HG02678 (cell line): ENCODE measurements at regions not wholly inside any gene's neighbourhood (a gene's known extent, or its start where the extent isn't known, plus 50 kb on each side); places are given as distances from the start of the nearest gene placed in this dataset.

Source experiments
- ATAC-seq: cut with Tn5 transposase; IDR thresholded peaks from one replicate; pipeline ENCODE4 v1.9.1; 2021; ENCODE audit warnings: mild to moderate bottlenecking, moderate library complexity; ENCODE audit not compliant: unreplicated experiment

DNA sequence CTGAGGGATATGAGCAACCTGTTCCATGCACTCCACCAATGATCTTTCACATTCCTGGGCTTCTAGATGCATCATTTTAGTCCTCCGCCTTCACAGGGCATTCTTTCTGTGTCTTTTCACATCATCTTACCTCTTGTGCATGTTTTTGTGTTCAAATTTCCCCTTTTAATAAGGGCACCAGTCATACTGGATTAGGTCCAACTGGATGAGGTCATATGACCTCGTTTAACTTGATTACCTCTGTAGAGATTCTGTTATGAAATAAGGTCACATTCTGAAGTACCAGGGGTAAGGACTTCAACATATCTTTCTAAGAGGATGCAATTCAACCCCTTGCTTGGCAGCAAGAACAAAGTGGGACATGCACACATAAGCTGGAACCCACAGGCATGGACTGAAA, 335.3 kb upstream of the TLE4 start:
- ATAC-seq, result no peak

DNA sequence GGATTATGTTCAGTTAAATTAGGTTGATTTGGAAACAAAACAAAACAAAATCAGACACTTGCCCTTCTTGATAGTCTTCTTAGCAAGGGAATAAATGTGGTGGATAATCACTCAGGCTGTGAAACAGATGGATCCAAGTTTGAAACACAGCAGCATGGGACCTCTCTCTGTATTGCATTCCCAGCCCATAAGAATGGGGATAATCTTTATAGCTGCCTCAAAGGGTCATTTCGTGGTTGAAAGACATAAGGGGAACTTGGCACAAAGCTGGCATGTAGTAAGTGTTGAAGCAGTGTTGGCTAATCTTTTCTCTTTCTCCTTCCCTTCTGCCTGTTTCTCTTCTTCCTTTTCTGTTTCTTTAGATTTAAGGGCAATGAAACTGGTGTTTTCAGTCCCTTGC, 333.9 kb upstream of the TLE4 start:
- no peak for ATAC-seq

DNA sequence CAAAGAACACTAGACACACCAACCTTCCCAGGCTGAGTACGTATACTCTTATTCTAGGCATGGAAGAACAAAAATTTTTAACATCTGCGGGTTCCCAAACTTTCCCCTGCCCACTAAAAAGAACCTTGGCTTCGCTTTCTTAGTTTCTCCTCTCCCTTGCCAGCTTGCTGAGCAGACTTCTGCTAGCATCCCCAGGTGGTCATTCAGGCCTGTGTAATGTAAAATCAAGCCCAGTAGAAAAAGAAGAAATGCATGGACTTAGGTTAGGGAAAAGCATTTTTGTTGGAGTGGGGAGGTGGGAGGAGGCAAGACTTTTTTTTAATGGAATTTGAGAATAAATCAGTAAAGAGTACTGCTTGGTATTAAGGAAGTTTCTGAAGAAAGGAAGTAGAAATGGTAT, 331.0 kb upstream of the TLE4 start:
- ATAC-seq, result no peak

DNA sequence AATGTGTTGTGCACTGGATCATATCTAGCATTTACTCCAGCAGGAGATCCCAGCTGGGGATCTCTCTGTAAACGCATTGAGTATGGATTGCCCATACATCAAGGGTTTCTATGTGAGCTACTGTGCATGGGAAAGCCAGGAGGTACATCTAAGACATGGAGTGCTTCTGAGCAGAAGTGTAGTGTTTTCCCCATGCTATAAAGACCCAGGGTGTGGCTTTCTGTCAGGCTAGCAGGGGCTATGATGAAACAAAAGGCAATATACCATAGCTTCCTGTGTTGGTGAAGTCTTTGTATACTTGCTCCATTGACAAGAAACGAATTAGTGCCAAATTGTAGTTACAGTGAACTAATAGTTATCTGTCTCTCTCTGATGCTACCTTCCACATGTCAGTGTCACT, 329.3 kb upstream of the TLE4 start:
- no peak for ATAC-seq

DNA sequence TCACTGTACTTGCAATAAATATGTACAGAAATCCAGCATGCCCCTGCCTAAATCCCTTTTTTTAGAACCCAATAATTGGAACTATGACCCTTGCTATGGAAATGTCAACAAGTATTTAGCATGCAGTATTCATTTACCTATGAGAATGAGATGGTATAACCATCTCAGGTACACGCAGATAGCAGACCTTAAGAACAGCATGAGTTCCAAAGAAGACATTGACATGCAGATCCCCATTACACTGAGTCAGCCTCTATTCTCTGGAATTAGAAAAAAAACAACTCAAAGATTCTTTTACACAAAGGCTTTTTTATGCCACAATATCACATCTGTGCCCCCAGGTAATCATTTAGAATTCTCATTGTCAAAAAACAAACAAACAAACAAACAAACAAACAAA, 325.6 kb upstream of the TLE4 start:
- no peak for ATAC-seq

DNA sequence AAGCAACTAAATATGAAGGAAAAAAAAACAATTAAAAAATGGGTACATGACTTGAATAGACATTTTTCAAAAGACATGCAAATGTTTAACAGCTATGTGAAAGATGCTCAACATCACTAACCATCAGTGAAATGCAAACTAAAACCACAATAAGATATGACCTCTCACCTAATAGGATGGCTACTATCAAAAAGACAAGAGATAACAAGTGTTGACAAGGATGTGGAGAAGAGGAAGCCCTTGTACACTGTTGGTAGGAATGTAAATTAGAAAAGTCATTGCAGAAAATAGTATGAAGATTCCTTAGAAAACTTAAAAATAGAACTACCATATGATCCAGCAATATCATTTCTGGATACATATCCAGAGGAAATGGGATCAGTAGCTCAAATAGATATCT, 324.7 kb upstream of the TLE4 start:
- no peak for ATAC-seq

DNA sequence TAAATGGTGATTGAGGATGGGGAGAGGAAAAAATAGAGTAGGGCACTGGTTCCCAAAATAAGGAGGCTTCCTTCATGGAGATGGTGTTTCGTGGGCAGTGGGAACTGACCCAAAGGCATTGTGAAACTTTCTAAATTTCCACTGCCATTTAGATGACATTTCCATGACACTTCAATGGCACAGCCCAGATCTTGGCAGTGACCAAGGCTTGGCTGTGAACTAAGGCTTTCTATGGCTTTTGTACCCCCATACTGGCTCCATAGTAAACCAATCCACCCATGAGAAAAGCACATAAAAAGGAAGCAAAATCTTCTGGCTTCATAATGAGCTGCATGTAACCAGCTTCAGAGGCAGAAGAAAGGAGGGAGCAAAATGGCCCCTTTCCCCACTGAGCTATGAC, 321.0 kb upstream of the TLE4 start:
- no peak for ATAC-seq

DNA sequence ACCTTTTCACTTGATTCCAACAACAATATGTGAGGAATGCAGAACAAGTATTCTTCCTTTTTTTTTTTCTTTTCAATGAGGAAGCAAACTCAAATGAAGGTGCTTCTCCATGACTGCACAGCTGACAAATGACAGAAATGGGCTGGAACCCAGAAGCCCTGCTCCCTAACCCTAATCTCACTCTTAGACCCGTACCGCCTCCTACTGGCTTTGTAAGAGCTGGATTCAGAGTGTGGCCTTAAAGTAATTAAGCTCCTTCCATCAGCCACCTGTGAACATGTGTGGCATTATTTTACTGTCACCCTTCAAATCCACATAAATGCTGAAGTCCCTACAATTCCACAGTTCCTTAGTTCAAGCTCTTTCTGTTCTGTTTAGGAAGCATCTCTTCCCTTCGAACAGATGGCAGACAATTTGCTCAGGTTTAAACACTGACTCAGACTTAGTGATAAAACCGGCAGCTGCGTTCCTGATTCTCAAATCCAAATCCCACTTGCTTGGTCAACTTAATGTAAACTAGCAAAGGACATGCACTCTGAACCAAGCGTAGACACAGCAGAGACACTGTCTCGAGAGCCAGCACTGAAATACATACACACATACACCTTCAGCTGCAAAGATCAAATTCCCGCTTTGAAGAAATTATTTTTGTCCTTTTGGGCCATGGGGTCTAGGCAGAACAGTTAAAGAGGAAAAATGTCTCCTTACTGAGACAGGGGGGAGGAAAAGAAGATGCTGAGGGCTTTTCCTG, 316.7 kb upstream of the TLE4 start:
- ATAC-seq, result no peak

DNA sequence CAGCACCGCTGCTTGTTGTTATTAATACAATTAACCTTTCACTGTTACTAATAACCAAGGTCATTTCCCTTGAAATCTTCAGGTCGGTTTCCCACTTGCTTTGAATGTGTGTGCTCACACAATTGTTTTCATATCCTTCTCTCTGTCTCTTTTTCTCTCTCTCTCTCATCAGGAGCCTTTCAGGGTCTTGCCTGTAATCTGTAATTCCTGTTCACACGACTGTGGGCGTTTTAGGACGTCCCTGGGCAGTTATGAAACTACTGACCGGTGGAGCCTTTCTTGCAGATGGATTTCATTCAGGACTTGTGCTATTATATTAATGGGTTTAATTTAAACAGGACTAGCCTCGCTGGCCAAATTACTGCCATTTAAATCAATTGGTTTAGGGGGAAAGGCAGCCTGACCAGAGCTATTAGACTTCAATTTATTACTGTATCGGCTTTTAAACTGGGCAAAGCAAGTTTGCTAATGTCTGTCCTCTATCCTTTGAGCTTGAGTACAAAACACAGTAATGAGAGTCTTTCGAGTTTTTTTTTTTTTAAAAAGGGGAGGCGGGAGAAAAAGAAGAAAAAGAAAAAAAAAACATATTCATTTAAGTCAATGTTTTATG, 316.0 kb upstream of the TLE4 start:
- ATAC-seq, result no peak

DNA sequence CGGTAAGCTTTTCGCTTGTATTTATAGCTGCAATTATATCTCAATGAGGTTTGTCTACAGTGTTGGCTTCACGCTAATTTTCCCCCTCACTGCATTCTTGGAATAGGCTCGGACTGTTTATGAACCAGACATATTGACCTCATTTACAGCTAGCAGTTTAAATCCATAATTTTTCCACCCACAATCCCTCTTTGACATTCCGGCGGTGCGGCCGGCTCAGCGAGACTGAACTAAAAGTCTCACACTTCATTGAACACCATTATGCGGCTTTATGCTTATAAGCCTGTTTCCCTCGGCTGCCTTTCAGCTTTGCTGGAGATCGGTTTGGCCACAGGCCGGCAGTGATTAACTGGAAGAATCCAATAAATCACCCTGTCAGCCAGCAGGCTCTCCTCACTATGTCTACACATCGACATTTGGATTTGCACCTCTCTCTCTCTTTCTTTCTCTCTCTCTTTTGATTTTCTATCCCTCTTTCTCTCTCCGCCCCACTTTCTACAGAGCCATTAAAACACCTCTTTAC, 315.0 kb upstream of the TLE4 start:
- no peak for ATAC-seq

DNA sequence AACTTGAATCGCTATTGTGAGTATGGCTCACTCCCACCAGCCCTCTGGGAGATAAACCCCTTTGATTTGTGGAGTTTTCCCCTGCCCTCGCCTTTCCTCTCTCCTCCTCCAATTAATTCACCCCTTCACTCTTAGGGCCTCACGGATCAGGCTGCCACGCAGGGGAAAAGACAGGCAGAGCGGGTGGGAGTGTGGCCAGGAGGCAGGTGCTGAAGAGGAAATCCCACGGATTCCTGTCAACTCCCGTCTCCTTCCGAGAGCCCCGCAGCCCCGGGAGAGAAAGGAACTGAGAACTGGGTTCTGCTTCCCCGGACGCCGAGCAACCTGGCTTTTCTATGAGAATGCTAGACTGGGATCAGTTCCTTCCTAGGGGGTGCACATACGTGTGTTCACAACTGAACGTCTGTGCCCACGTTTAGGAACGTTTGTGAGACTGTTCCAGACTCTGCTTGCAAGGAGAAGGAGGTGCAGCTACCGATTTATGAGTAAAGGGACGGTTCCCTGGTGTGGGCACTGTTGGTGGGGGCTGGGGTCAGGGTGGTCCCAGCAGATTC, 314.5 kb upstream of the TLE4 start:
- ATAC-seq, result no peak

DNA sequence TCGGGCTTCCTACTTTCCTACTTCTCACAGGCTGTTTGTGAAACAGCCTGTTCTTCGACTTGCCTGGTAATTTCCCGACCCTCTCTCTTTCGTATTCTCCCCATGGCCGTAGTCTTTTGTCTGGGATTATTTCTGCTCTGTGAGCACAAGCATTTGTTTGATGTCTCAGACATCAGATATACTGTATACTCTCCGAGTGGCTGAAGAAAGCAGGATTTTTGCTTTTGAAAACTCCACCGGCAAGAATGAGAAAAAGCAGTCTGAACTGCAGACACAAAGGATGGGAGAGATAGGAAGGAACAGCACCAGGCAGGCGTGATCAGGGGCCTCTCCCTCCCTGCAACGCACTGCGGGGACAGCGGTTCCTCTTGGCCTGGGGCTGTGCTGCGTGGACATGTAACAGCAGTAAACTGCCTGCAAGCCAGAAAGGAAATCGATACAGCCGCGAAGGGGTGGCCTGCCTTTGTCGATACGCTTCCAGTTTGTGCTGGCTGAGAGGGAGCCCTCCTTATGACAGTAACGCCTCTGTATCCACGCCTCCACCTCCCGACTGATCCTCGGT, 313.9 kb upstream of the TLE4 start:
- ATAC-seq, result no peak

DNA sequence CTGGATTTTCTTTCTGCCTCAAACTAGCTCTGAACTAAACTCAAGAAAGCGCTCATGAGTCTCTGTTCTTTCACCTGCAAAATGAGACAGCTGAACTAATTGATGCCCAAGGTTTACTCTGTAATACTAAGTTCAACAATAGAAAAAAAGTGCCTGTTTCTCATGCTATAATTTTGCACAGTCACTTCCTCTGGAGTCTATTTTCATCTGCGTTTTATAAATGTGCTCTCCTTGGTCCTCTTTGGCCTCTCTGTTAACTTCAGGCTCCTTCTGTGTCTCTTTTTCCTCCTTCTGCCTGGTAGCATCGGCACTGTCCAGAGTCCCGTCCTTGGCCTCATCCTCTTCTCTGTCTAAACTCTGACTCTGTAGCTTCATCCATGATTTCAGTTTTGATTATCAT, 311.9 kb upstream of the TLE4 start:
- no peak for ATAC-seq

DNA sequence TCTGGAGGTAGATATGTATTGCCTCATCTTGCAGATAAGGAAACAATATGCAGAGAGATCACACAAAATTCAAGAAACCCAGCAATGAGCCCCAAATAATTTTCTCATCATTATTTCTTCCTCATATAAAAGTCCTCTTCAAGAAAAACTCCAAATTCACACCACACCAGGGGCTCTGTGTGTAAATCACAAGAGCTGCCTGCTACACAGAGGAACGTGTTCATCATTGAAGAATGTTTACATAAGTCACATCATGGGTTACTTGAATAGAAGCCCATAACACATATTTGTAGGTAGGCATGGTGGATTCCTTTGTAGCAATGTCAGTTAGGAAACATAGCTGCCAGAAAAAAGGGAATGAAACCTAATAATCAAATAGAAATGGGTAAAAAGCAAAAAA, 308.1 kb upstream of the TLE4 start:
- no peak for ATAC-seq

DNA sequence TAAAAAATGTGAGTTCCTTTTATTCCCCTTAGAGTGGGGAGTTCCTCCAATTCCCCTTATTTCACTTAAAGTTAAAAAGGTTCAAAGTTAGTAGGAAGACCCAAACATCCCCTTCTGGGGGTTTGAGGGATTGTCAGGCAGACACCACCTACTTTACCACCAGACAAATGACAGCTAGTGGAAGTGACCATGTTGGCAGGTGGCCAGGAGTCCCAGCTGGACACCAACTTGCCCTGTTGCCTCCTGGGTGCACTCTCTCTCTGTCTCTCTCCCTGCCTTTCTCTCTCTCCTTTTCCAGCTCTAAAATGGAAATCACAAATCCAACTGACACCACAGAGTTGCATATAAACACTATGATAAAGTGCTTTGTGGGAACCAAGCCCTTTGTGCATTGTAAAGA, 307.7 kb upstream of the TLE4 start:
- ATAC-seq, result no peak

DNA sequence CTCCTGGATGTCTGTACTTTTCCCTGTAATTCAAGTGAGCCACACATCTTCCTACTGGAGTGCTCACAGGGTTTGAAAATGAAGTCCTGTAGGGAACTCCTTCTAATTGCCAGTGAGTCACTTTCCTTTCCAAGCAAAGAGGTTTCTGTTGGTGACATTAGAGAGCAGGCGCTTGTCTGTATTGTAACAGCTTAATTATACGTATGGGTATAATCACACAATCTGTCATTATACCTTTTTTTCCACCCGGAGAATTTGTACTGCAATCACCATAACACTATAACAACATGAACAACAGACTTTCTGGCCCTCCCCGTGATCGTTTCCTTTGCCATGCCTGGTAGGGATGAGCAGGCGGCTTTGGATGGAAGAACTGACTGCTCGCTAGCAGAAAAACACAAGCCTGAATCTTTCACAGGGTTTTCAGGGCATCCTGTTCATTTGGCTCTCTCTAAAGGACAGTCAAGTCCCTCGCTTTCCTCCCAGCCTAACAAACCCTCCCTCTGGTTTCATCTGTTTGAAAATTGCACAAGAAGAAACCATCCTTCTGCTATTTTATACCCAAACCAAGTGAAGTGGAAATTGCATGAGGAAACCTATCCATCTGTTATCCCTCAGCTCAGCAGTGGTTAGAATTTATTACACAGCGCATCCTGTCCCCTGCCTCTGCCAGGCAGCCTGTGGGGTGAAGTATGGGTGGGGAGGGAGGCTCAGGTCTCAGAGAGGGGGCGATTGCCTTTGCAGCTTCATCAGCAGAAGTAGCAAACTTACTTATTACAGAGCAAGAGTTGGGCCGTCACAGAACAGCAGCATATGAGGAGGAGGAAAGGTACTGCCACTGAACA, 307.0 kb upstream of the TLE4 start:
- ATAC-seq, result no peak

DNA sequence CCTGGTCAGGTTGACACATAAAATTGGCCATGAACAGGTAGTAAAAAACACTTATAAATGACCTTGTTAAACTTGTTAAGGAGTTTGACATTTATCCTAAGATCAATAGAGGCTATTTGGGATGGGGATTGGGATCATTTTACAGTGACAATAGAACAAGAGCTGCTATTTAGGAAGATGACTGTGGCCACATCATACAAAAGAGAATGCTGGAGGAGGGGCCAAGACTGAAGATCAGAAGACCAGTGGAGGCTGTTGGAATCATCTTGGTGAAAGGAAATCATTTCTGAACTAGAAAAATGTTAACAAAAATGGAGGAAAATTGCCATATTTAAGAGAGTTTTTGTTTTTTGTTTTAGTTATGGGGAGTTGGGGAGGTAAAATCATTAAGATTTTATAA, 304.8 kb upstream of the TLE4 start:
- ATAC-seq, result no peak

DNA sequence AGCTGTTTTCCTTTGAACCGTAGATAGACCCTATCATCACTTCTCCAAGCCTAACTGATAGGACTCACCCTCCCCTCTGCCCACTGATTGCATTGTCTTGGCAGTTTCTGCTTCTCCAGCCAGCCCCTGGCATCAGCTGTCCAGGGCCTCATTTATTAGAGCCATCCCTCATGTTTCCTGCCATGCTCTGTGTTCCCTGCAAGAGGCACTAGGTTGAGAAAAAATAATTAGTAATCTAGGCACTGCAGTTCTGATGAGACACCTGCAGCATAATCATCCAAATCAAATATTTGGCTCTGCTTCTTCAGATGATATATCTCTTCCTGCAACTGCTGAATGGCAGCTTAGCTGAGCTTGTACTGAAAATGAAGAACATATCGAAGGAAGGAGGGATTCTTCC, 303.0 kb upstream of the TLE4 start:
- no peak for ATAC-seq

DNA sequence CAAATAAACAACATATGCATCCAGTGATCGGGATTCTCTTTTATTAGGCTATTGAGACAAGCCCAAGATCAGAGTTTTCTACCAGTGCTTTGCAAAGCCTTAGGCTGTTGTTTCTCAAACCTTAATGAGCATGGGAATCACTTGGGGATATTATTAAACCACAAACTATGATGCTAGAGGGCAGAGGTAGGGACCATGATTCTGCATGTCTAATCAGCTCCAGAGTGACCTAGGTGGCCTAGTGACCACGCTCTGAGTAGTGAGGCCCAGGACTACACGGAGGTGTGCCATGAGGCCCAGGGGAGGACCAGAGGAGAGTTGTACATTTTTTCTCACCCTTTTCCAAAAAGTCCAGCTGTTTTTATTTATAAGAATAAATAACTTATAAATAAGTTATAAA, 298.5 kb upstream of the TLE4 start:
- ATAC-seq, result no peak

DNA sequence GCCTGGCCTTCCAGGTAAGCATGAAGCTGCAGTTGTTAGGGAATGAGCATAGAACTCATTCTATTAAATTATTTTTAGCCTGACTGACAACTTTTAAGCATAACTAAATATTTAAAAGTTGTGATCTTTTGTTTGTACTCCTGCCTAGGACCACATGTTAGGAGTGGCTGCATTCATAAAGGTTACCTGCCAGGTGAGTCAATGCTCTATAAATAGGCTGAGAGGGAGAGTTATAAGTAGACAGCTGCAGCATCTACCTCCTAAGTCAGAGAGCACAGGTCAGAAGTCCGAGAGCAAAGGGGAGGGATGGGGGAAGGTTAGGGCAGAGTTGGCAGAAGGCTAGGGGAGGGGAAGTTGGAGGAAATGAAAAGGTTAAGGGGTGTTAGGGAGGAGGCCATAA, 292.4 kb upstream of the TLE4 start:
- no peak for ATAC-seq

DNA sequence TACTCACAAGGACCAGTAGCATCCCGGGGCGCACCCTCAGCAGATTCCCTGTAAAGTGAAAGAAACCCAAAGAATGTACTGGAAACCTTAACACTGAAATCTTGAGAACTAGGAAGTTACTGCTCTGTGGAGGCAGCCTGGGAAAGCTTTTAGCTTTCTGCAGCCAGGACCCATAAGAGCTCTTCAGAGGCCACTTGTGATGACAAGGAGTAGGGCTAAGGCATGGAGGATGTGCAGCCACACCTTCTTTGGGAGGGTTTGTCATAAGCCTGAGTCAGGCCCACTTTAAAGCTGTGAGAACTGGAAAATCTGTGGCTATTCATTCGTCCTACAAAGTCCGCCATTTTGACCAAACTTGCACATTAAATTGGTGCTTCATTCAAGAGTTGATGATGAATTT, 291.1 kb upstream of the TLE4 start:
- ATAC-seq, result no peak
